ENCODE measurements at regions not wholly inside any gene's neighbourhood (a gene's known extent, or its start where the extent isn't known, plus 50 kb on each side); places are given as distances from the start of the nearest gene placed in this dataset.

DNA sequence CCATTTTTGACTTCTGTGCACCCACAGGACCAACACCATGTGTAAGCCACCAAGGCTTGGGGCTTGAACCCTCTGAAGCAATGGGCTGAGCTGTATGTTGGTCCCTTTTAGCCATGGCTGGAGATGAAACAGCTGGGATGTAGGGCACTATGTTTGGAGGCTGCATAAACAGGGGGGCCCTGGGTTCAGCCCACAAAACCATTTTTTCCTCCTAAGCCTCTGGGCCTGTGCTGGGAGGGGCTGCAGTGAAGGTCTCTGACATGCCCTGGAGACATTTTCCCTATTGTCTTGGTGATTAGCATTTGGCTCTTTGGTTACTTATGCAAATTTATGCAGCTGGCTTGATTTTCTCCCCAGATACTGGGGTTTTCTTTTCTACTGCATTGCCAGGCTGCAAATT lies 144.9 kb downstream of the ZNF326 start:
- intact Hi-C loops (cut with micrococcal nuclease; ENCODE audit: unreplicated experiment) (no loop called here), in situ Hi-C loops (cut with HindIII; ENCODE audit: extremely low pct_ligation_motif_present, low pct_unique_long_range_greater_than_20kb) (no loop called here)
- ChIA-PET POLR2A (no interaction called here), CTCF (ENCODE audit: low intra/inter-chr PET ratio, low total read pairs) (no interaction called here)
- peaks cover 28% of the 10 kb centered on the region for H3K9me3 ChIP-seq (ENCODE audit: low read length)
- ATAC-seq: no peak
- no peak overlapping the region for H3K4me3 ChIP-seq (replicated peaks in 1 of 3; ENCODE audit: insufficient read depth in 1 of 3, low read depth in 2 of 3, low read length in 3 of 3)
- no peak overlapping the region for H2AFZ ChIP-seq (ENCODE audit: low read length)
- no peaks in the 10 kb centered on the region for H4K20me1 ChIP-seq (ENCODE audit: insufficient read depth, low read length)
- H3K27ac ChIP-seq (ENCODE audit: extremely low read length, insufficient read depth, low read length): no peak overlapping the region
- no peaks in the 10 kb centered on the region for H3K27me3 ChIP-seq (ENCODE audit: control insufficient read depth in 1 of 2, insufficient read depth in 2 of 2, low read length in 2 of 2)
- H3K36me3 ChIP-seq (replicated peaks in 1 of 2; ENCODE audit: control insufficient read depth in 1 of 2, insufficient read depth in 2 of 2, low read length in 2 of 2): no peaks in the 10 kb centered on the region
- H3K79me2 ChIP-seq (ENCODE audit: insufficient read depth, low read length): no peaks in the 10 kb centered on the region
- FAIRE-seq: no peak
- H3K4me1 ChIP-seq (ENCODE audit: insufficient read depth, low read length): no peaks in the 10 kb centered on the region
- no peak for DNase-seq (ENCODE audit: low spot score)
- no peak overlapping the region for H3K4me2 ChIP-seq (ENCODE audit: low read depth, low read length)
- H3K9ac ChIP-seq (ENCODE audit: insufficient read depth, low read depth, low read length): no peak overlapping the region
- BruUV-seq (replicated peaks): no TSS peak
- no peak for TF ChIP-seq JUNB (CRISPR knock-in tag; IDR thresholded peaks at IDR 0.05; ENCODE audit: borderline replicate concordance)
- TF ChIP-seq THYN1 (CRISPR knock-in tag; IDR thresholded peaks at IDR 0.05; ENCODE audit: borderline replicate concordance, low read depth): no peak
- no peak for TF ChIP-seq SNAI1 (CRISPR knock-in tag; IDR thresholded peaks at IDR 0.05; ENCODE audit: borderline replicate concordance)
- TF ChIP-seq RARG (CRISPR knock-in tag; IDR thresholded peaks at IDR 0.05; ENCODE audit: low read depth): no peak
- TF ChIP-seq, protein P1, sequence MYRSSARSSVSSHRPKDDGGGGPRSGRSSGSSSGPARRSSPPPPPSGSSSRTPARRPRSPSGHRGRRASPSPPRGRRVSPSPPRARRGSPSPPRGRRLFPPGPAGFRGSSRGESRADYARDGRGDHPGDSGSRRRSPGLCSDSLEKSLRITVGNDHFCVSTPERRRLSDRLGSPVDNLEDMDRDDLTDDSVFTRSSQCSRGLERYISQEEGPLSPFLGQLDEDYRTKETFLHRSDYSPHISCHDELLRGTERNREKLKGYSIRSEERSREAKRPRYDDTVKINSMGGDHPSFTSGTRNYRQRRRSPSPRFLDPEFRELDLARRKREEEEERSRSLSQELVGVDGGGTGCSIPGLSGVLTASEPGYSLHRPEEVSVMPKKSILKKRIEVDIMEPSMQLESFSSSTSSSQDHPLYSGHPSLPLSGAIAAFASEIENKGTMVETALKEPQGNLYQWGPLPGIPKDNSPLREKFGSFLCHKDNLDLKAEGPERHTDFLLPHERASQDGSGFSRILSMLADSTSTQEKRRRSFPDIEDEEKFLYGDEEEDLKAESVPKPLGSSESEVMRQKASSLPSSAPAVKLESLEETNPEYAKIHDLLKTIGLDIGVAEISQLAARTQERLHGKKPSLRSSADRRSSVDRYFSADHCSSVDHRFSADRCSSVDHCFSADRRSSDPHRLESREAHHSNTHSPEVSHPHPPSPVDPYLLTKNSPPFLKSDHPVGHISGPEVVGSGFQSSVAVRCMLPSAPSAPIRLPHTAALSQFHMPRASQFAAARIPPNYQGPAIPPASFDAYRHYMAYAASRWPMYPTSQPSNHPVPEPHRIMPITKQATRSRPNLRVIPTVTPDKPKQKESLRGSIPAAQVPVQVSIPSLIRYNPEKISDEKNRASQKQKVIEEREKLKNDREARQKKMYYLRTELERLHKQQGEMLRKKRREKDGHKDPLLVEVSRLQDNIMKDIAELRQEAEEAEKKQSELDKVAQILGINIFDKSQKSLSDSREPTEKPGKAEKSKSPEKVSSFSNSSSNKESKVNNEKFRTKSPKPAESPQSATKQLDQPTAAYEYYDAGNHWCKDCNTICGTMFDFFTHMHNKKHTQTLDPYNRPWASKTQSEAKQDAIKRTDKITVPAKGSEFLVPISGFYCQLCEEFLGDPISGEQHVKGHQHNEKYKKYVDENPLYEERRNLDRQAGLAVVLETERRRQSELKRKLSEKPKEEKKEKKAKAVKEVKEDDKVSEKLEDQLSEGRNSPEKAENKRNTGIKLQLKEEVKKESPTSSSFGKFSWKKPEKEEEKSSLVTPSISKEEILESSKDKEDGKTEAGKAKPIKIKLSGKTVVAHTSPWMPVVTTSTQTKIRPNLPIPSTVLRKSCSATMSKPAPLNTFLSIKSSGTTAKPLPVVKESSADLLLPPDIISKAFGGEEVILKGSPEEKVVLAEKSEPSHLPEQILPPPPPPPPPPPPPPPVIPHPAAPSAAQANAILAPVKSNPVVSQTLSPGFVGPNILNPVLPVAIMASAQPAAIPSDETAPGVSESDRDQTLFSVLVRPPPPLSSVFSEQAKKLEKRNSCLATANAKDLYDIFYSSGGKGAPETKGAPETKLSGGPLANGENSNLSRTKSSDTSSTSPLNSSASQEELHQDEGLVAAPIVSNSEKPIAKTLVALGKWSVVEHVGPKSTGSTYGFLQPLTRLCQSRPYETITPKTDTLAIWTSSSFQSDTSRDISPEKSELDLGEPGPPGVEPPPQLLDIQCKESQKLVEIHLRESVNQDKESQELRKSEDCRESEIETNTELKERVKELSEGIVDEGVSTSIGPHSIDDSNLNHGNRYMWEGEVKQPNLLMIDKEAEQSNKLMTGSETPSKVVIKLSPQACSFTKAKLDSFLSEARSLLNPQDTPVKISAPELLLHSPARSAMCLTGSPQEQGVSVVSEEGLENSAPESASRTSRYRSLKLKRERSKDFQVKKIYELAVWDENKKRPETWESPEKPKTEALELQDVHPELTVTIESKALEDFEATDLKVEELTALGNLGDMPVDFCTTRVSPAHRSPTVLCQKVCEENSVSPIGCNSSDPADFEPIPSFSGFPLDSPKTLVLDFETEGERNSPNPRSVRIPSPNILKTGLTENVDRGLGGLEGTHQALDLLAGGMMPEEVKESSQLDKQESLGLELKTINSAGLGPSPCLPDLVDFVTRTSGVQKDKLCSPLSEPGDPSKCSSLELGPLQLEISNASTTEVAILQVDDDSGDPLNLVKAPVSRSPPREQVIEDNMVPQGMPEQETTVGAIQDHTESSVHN (CRISPR knock-in tag; IDR thresholded peaks at IDR 0.05): no peak
- no peak for TF ChIP-seq ZNF510 (CRISPR knock-in tag; IDR thresholded peaks at IDR 0.05; ENCODE audit: low read depth)
- no peak for TF ChIP-seq MYNN (CRISPR knock-in tag; IDR thresholded peaks at IDR 0.05; ENCODE audit: low read depth)
- no peak for TF ChIP-seq ZNF326 (CRISPR knock-in tag; IDR thresholded peaks at IDR 0.05; ENCODE audit: borderline replicate concordance)
- TF ChIP-seq, protein P2, sequence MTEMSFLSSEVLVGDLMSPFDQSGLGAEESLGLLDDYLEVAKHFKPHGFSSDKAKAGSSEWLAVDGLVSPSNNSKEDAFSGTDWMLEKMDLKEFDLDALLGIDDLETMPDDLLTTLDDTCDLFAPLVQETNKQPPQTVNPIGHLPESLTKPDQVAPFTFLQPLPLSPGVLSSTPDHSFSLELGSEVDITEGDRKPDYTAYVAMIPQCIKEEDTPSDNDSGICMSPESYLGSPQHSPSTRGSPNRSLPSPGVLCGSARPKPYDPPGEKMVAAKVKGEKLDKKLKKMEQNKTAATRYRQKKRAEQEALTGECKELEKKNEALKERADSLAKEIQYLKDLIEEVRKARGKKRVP (CRISPR knock-in tag; IDR thresholded peaks at IDR 0.05): no peak
- no peak for TF ChIP-seq KLF16 (CRISPR knock-in tag; IDR thresholded peaks at IDR 0.05)
- TF ChIP-seq AGO2 (optimal IDR thresholded peaks at IDR 0.05; ENCODE audit: low read depth, low read length): no peak
- TF ChIP-seq NFIC (IDR thresholded peaks at IDR 0.05; ENCODE audit: low read length): no peak
- TF ChIP-seq ZNF143 (CRISPR knock-in tag; IDR thresholded peaks at IDR 0.05): no peak
- TF ChIP-seq ZNF577 (CRISPR knock-in tag; IDR thresholded peaks at IDR 0.05; ENCODE audit: borderline replicate concordance, low read depth): no peak
- no peak for TF ChIP-seq CEBPG (CRISPR knock-in tag; IDR thresholded peaks at IDR 0.05)

Measured in HepG2 (cell line).